ENCODE measurements at regions not wholly inside any gene's neighbourhood (a gene's known extent, or its start where the extent isn't known, plus 50 kb on each side); places are given as distances from the start of the nearest gene placed in this dataset.

DNA sequence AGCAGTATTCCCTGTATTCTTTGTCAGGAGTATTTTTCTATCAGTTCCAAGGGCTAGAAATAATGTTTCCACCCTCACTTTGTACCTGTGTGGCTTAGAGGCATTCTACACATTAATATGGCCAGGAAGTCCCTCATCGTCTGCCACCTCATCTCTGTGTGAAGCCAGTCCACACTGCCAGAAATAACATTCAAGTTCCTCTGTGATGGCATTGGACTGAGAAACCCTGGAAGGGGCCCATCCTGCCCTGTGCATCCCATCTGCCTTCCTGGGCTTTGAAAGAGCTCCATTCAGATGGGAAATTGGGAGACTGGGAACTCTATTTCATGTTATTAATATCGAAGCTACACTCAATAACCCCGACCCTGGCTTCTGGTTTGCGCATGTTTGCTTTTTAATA lies 497.2 kb upstream of the CDH5 start:
- intact Hi-C loops (cut with micrococcal nuclease): no loop called here

DNA sequence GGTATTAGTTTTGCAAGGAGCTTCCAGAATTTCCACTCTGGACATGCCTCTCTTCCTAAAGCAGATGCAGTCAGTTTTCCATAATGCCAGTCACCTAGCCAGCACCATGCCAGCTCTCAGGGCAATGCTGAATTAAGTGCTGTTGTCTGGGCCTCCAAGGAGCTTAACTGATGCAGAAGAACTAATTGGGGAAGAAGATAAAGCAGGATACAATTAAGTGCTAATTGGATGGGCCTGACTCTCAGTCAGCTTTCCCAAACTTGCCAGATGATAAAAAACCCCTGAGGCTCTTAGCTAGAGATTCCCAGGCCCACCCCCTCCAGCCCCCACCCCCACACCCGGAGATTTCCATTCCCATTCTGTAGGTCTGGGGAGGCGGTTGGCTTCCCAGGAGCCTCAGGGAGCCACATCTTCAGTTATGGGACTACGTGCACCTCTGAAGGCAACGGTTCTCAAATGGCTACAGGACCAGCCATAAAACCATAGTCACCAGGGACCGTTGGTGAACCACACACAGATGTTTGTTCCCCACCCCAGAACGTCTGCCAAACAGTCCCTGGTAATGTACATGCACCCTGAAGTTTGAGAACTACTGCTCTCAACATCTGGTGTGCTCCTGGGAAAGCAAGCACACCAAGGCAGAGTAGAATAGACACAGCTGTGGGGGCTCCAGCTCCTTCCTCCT lies 499.1 kb upstream of the CDH5 start:
- intact Hi-C loops (cut with micrococcal nuclease): no loop called here

- intact Hi-C loops (cut with micrococcal nuclease): no loop called here
Observed at GRCh38 chr16:65863236-65863635, 503.3 kb upstream of the CDH5 start.

GRCh38 chr16:65861131-65861731 lies 505.3 kb upstream of the CDH5 start:
- intact Hi-C loops (cut with micrococcal nuclease): no loop called here

DNA sequence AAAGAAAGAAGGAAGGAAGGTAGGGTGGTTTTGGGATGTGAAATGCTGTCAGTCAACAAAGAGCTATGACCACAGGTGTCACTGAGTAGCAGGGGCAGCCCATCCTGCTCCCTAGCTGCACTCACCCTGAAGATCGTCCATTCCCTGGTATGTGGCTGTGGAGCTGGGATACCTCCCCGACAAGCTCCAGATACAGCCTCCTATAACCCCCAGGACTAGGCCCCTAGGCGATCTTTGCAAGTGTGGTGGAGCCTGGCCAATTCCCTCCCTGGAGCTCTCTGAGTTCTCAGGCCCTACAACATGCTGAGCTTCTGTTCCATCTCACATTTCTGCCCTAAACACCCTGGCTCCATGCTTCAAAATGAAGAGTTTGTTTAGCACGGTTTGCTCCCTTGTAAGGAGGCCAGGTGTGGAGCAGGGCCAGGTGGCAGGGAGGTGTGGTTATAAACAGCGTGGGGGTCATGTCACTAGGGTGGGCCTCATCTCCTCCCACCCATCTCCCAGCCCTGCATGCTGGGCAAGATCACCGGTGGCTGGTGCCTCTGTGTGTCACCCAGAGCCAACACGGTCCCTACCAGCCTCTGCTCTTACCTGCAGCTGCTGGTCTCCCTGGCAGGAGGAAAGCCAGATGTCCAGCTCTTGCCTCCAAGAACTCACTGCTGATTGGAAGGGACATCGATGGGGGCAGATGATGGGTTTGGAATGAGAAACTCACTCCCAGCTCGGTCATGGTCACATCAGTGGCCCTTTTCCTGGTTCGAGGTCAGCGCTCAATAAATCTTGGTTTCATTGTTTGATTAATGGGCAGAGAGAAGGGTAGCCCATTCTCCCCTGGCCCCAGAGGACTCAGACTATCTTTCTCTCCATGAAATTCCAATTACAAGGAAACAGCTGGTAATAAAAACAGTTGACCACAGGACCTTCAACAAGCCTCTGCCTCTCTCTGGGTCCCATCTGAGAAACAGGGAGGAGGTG lies 511.0 kb upstream of the CDH5 start:
- intact Hi-C loops (cut with micrococcal nuclease): no loop called here

- intact Hi-C loops (cut with micrococcal nuclease): no loop called here
Observed at GRCh38 chr16:65846210-65846602, 520.3 kb upstream of the CDH5 start.

DNA sequence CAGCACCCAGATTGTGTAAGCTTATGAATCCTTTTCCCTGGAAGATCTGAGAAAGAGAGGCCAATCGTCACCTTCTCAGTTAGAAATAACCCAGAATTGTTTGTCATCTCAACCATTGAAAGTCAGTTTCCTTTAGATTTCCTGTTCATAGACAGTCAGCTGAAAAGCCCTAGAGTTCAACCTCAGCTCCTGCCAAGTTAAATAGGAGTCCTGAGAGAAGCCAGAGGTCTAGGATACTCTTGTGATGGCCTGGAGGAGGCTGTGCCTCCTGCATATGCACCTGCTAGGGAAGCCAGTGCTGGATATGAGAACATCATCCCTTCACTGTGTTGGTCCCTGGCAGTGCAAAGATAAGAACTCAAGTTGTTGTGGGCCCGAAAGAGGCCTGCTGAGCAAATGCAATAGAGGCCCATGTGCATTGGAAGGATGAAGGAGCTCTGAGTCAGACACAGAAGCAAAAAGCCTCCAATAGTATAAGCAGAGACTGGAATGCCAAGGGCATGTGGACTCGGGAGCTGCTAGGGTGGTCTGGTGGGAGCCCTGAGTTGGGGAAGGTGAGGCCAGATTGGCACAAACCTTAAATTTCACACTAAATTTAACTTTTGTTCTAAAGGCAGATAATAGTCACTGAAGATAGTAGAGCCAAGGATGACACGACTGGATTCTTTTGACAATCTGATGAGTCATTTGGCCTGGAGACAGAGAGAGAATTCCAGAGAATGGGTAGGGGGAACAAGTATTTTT lies 520.9 kb upstream of the CDH5 start:
- intact Hi-C loops (cut with micrococcal nuclease): no loop called here

DNA sequence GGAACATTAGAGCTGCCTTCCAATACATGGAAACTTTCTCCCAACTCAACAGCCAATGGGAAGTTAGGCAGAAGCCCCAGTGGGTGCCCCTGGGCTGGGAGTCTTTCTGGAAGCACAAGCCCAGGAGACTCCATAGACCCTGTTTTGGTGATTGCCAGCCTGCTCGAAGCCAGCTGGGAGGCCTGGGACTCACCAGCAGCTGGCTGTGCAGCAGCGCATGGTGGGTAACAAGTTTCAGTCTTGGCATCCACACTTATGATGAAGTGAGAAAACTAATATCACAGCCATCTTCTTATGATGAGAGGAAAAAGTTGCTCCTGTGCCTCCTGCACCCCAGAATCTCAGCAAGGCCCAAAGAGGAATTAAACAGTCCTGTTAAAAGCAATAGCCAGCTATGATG lies 522.5 kb upstream of the CDH5 start:
- intact Hi-C loops (cut with micrococcal nuclease): no loop called here

DNA sequence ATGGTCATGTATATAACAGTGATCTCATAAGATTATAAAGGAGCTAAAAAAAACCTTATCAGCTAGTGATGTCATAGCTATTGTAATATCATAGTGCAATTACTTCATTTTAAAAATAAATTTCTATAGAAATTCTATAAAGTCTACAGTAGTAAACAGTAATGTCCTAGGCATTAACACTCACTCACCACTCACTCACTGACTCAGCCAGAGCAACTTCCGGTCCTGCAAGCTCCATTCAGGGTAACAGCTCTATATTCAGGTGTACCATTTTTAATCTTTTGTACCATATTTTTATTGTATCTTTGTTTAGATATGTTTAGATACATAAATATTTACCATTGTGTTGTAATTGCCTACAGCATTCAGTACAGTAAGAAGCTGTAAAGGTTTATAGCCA lies 524.4 kb upstream of the CDH5 start:
- intact Hi-C loops (cut with micrococcal nuclease): no loop called here

DNA sequence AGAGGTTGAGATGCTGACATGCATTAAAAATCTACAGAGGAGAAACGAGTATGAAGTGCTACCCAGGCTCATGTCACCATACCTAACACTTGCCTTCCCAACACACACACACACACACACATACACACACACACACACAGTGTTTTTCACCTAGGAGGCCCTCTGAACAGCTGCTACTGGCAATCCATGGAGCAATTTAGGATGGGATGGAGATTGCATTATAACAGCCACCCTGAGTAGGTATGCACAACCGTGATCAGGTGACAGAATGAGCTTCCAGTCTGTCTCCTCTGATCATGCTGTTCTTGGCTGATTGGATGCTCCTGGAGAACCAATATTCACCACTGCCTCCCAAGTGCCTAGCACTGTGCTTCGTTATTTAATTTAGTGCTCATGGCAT lies 528.5 kb upstream of the CDH5 start:
- intact Hi-C loops (cut with micrococcal nuclease): no loop called here

GRCh38 chr16:65837464-65837863 lies 529.0 kb upstream of the CDH5 start:
- intact Hi-C loops (cut with micrococcal nuclease): no loop called here

- intact Hi-C loops (cut with micrococcal nuclease): no loop called here
Observed at GRCh38 chr16:65834688-65835087, 531.8 kb upstream of the CDH5 start.

DNA sequence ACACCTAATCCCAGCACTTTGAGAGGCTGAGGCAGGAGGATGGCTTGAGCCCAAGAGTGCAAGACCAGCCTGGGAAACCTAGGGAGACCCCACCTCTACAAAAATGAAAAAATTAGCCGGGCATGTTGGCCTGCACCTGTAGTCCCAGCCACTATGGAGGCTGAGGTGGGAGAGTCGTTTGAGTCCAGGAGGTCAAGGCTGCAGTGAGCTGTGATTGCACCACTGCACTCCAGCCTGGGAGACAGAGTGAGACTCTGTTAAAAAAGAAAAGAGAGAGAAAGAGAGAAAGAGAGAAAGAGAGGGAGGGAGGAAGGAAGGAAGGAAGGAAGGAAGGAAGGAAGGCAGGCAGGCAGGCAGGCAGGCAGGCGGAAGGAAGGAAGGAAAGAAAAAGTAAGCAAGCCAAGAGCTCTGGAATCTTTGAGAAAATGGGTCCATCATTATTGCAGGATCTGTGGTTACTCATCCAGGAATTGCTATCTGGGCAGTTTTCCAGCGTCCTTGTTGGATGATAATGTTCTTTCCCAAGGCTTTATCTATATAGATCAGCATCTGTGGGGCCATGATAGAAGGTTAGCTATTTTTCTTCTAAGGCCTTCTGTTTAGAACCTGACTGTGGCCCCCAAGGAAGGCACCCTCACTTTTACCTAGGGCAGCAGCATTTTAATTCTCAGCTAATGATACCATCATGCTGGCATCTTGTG lies 533.2 kb upstream of the CDH5 start:
- intact Hi-C loops (cut with micrococcal nuclease): no loop called here

DNA sequence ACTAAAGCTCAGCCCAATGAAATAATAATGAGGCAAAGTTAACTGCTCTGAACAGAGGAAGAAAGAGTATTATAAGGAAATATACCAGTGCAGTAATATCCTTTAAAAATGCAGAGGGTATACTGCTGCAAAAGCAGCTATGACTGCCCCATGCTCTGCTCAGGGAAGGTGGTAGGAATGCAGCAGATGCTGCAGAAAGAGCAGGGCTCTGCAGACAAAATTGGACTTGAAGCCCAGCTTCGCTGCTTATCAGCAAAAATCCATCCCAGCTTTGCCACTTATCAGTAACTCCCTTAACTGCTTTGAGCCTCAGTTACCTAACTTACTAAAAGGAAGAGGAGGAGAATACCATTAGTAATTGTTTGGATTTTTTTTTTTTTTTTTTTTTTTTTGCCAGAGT lies 533.8 kb upstream of the CDH5 start:
- intact Hi-C loops (cut with micrococcal nuclease): no loop called here

- intact Hi-C loops (cut with micrococcal nuclease): no loop called here
Observed at GRCh38 chr16:65831903-65832666, 534.4 kb upstream of the CDH5 start.

- intact Hi-C loops (cut with micrococcal nuclease): no loop called here
Observed at GRCh38 chr16:65829076-65829475, 537.4 kb upstream of the CDH5 start.

DNA sequence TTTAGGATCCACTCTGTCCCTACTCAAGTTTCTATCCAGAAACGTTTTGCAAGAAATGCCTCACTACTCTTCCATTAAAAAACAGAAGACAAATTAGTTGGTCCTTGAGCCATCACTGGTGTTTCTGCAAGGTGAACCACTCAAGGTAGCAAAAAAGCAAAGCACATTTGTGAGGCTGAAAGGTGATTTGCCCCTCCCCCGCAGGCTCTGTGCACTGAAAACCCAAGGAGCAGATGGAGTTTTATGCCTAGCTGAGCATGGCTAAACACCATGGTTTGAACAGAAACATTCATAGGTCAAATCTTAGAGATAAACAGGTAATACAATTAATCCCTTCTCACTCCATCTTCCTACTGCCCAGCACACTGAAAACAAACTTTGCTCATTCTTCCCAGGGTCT lies 538.2 kb upstream of the CDH5 start:
- intact Hi-C loops (cut with micrococcal nuclease): no loop called here

GRCh38 chr16:65827231-65827630 lies 539.3 kb upstream of the CDH5 start:
- intact Hi-C loops (cut with micrococcal nuclease): no loop called here

- intact Hi-C loops (cut with micrococcal nuclease): no loop called here
Observed at GRCh38 chr16:65825191-65825856, 541.2 kb upstream of the CDH5 start.

- intact Hi-C loops (cut with micrococcal nuclease): no loop called here
Observed at GRCh38 chr16:65822148-65822547, 544.3 kb upstream of the CDH5 start.
